Mesothelial cell of epicardium (in vitro differentiated cells): ENCODE measurements at regions not wholly inside any gene's neighbourhood (a gene's known extent, or its start where the extent isn't known, plus 50 kb on each side); places are given as distances from the start of the nearest gene placed in this dataset.

ENCODE experiments used
- DNase-seq, 2 experiments: peaks; one replicate each; pipeline ENCODE4 v3.0.0; 2021; ENCODE audit warnings: low spot score in 2 of 2; ENCODE audit not compliant: unreplicated experiment in 2 of 2
- H3K27ac Mint-ChIP-seq: 2 replicates; pipeline ENCODE4 v1.8.0; 2021; ENCODE audit warnings: mixed read lengths
- H3K27me3 Mint-ChIP-seq: 2 replicates; pipeline ENCODE4 v1.8.0; 2021; ENCODE audit warnings: low read depth, mixed read lengths
- H3K36me3 Mint-ChIP-seq: 2 replicates; pipeline ENCODE4 v1.8.0; 2021; ENCODE audit warnings: mixed read lengths
- H3K4me1 Mint-ChIP-seq: 2 replicates; pipeline ENCODE4 v1.8.0; 2021; ENCODE audit warnings: mixed read lengths
- H3K4me3 Mint-ChIP-seq: 2 replicates; pipeline ENCODE4 v1.8.0; 2021; ENCODE audit warnings: mild to moderate bottlenecking, moderate library complexity, mixed read lengths
- H3K9me3 Mint-ChIP-seq: 2 replicates; pipeline ENCODE4 v1.8.0; 2021; ENCODE audit warnings: mixed read lengths
- TF ChIP-seq, protein P1 (sequence below): fragments of 200-600 bp; sonication (generic); IDR thresholded peaks from one replicate; pipeline ENCODE4 v1.5.0; 2021; ENCODE audit warnings: antibody characterized with exemption; ENCODE audit not compliant: unreplicated experiment

DNA sequence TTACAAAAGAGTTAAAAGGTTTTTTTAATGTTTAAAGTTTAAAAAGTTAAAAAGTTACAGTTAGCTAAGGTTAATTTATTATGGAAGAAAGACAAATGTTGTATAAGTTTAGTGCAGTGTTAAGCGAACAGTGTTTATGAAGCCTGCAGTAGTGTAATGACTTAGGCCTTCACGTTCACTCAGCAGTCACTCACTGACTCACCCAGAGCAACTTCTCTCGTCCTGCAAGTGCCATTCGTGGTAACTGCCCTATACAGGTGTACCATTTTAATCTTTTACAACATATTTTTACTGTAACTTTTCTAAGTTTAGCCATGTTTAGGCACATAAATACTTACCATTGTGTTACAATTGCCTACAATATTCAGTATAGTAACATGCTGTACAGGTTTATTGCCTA lies 398.2 kb upstream of the NBEA start:
- no peak overlapping the region for H3K4me3 Mint-ChIP-seq
- no peak for DNase-seq
- TF ChIP-seq, protein P1, sequence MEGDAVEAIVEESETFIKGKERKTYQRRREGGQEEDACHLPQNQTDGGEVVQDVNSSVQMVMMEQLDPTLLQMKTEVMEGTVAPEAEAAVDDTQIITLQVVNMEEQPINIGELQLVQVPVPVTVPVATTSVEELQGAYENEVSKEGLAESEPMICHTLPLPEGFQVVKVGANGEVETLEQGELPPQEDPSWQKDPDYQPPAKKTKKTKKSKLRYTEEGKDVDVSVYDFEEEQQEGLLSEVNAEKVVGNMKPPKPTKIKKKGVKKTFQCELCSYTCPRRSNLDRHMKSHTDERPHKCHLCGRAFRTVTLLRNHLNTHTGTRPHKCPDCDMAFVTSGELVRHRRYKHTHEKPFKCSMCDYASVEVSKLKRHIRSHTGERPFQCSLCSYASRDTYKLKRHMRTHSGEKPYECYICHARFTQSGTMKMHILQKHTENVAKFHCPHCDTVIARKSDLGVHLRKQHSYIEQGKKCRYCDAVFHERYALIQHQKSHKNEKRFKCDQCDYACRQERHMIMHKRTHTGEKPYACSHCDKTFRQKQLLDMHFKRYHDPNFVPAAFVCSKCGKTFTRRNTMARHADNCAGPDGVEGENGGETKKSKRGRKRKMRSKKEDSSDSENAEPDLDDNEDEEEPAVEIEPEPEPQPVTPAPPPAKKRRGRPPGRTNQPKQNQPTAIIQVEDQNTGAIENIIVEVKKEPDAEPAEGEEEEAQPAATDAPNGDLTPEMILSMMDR: no peak
- peaks cover 4% of the 10 kb centered on the region for H3K36me3 Mint-ChIP-seq
- peaks cover 12% of the 10 kb centered on the region for H3K9me3 Mint-ChIP-seq
- H3K27ac Mint-ChIP-seq: no peak overlapping the region
- H3K4me1 Mint-ChIP-seq: peaks cover 12% of the 10 kb centered on the region
- no peaks in the 10 kb centered on the region for H3K27me3 Mint-ChIP-seq

DNA sequence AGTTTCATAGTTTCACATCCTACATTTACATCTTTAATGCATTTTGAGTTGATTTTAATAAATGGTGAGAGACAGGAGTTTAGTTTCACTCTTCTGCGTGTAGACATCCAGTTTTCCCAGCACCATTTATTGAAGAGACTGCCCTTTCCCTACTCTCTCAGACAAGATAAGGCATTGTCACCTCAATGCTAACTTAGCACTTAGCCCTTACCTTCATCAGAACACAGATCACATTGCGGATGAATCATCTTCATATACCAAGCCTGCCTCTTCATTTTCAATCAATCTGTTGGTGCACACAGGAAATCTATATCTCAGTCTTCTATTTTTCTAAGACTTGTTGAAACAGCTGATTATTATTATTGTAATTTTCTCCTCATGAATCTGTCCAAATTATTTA lies 396.6 kb upstream of the NBEA start:
- TF ChIP-seq, protein P1: no peak
- H3K36me3 Mint-ChIP-seq: peaks cover 2% of the 10 kb centered on the region
- peaks cover 12% of the 10 kb centered on the region for H3K9me3 Mint-ChIP-seq
- peaks cover 12% of the 10 kb centered on the region for H3K4me1 Mint-ChIP-seq
- H3K27me3 Mint-ChIP-seq: no peaks in the 10 kb centered on the region
- H3K4me3 Mint-ChIP-seq: no peak overlapping the region
- H3K27ac Mint-ChIP-seq: no peak overlapping the region
- DNase-seq: no peak

DNA sequence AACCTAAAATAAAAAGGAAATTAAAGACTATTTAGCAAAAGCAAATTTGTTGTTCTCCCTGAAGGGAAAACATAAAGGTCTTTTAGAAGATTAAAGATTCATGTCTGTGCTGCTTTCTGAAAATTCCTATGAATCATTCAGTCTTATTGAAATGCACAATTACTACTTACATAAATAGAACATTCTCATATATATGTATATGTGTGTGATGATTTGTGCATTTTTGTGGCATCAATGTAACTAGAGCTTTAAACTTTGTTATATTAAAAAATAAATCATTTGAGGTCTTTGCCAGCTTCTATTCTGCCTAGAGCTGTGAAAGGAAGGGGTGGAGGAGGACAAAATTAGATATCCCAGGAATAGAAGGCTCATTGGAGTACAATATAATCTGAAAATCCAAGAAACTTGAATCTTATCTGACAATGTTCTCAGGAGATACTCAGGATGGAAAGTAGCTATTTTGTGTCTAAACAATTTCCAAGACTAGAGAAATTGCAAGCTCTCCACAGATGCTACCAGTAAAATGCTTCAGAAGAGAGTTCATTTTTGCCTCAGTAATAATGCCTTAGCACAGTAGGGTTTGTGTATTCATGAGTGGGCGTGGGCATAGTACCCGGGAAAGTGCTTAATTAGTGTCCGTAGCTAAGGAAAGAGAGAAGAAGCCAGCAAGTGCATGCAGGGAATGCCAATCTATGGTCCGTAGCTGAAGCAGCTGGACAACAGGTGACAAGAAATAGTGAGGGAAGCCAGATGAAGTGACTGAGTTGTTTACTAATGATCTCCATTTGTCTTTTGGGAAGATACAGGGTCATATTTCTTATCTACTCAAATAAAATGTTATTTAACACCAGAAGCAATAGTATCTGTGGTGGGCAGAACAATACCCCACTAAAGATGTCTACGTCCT lies 395.5 kb upstream of the NBEA start:
- H3K36me3 Mint-ChIP-seq: peaks cover 2% of the 10 kb centered on the region
- no peak for DNase-seq
- peaks cover 12% of the 10 kb centered on the region for H3K9me3 Mint-ChIP-seq
- peaks cover 14% of the 10 kb centered on the region for H3K4me1 Mint-ChIP-seq
- no peak overlapping the region for H3K27ac Mint-ChIP-seq
- no peaks in the 10 kb centered on the region for H3K27me3 Mint-ChIP-seq
- TF ChIP-seq, protein P1: no peak
- no peak overlapping the region for H3K4me3 Mint-ChIP-seq

DNA sequence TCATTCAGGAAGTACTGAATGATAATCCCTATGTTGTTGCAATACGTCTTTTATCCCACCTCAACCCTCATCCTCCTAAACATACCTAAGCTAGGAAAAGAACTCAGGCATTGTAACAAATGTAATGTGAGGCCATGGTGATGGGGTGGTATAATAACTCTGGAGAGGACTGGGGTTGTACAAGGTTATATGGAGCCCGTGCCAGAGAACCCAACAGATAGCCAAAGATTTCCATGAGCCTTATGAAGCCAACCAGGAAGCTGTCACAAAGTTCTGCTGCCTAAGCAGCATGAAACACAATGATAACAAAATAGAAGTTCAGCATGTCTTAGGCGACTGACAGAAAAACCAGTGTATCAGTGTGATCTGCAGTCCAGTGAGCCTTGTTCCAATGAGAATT lies 394.1 kb upstream of the NBEA start:
- Mint-ChIP-seq H3K27ac (no peak overlapping the region), H3K36me3 (peaks cover 2% of the 10 kb centered on the region), H3K9me3 (peaks cover 12% of the 10 kb centered on the region), H3K4me3 (no peak overlapping the region), H3K4me1 (peaks cover 14% of the 10 kb centered on the region), H3K27me3 (no peaks in the 10 kb centered on the region)
- no peak for DNase-seq
- TF ChIP-seq, protein P1: no peak

DNA sequence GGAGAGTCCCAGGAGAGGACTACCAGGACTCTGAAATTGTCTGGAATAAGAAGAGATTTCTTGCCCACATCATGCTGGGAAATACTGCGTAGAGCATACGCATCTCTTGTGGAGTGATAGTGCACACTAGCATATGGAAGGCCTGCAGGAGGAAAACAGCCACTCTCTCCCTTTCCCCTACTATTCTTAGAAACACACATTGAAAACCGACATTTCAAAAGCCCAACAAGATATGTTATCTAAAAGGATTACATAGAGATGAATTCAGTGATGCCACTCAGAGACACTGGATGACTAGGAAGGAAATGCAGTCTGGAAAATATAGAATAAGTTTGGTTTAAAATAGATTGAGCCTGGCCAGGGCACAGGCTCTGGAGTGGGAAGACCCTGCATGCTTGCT lies 388.7 kb upstream of the NBEA start:
- Mint-ChIP-seq H3K27me3 (no peaks in the 10 kb centered on the region), H3K4me3 (no peak overlapping the region)
- TF ChIP-seq, protein P1: no peak

More for the DNA sequence above, 388.7 kb upstream of the NBEA start:
- peaks cover 2% of the 10 kb centered on the region for H3K9me3 Mint-ChIP-seq
- H3K27ac Mint-ChIP-seq: no peak overlapping the region
- H3K4me1 Mint-ChIP-seq: peaks cover 9% of the 10 kb centered on the region
- DNase-seq: no peak
- H3K36me3 Mint-ChIP-seq: no peaks in the 10 kb centered on the region
